ENCODE measurements at regions not wholly inside any gene's neighbourhood (a gene's known extent, or its start where the extent isn't known, plus 50 kb on each side); places are given as distances from the start of the nearest gene placed in this dataset.
"Not testable (repeated sequence)": the region's sequence is repeated elsewhere in the genome, so short reads cannot be mapped to it uniquely, and the experiment has no call there.

GRCh38 chr3:34504366-34504765 lies 705.9 kb downstream of the PDCD6IP start:
- no peak for DNase-seq (ENCODE audit: low read depth)

GRCh38 chr3:34504775-34505174 lies 706.3 kb downstream of the PDCD6IP start:
- no peak for DNase-seq (ENCODE audit: low read depth)

GRCh38 chr3:34508732-34509131 lies 710.3 kb downstream of the PDCD6IP start:
- no peak for DNase-seq (ENCODE audit: low read depth)

- DNase-seq (ENCODE audit: low read depth) = no peak
These were observed 713.5 kb downstream of the PDCD6IP start for GRCh38 chr3:34511891-34512290.

DNA sequence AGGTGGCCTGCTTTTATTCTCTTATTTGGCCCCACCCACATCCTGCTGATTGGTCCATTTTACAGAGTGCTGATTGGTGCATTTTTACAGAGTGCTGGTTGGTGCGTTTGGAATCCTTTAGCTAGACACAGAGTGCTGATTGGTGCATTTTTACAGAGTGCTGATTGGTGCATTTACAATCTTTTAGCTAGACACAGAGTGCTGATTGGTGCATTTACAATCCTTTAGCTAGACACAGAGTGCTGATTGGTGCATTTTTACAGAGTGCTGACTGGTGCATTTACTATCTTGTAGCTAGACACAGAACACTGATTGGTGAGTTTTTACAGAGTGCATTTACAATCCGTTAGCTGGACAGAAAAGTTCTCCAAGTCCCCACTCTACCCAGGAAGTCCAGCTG lies 720.6 kb downstream of the PDCD6IP start:
- not testable (repeated sequence) for DNase-seq (ENCODE audit: low read depth)

- no peak for DNase-seq (ENCODE audit: low read depth)
These were observed 732.7 kb downstream of the PDCD6IP start for GRCh38 chr3:34531156-34531555.

- no peak for DNase-seq (ENCODE audit: low read depth)
These were observed 735.0 kb downstream of the PDCD6IP start for GRCh38 chr3:34533451-34533850.

- DNase-seq (ENCODE audit: low read depth) = no peak
These were observed 735.6 kb downstream of the PDCD6IP start for GRCh38 chr3:34534013-34534412.

GRCh38 chr3:34544136-34544535 lies 745.7 kb downstream of the PDCD6IP start:
- no peak for DNase-seq (ENCODE audit: low read depth)

- no peak for DNase-seq (ENCODE audit: low read depth)
These were observed 749.0 kb downstream of the PDCD6IP start for GRCh38 chr3:34547297-34547920.

- no peak for DNase-seq (ENCODE audit: low read depth)
These were observed 768.8 kb downstream of the PDCD6IP start for GRCh38 chr3:34567266-34567665.

DNA sequence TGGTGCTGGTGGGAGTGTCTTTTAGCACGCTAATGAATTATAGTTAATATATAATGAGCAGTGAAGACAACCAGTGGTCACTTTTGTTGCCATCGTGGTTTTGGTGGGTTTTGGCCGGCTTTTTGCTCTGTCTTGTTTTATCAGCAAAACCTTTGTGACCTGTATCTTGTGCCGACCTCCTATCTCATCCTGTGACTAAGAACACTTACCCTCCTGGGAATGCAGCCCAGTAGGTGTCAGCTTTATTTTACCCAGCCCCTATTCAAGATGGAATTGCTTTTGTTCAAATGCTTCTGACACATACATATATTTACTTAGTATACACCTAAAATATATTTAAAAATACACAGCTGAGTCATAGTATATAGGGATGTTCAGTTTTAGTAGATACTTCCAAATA lies 770.3 kb downstream of the PDCD6IP start:
- DNase-seq (ENCODE audit: low read depth) = no peak

DNA sequence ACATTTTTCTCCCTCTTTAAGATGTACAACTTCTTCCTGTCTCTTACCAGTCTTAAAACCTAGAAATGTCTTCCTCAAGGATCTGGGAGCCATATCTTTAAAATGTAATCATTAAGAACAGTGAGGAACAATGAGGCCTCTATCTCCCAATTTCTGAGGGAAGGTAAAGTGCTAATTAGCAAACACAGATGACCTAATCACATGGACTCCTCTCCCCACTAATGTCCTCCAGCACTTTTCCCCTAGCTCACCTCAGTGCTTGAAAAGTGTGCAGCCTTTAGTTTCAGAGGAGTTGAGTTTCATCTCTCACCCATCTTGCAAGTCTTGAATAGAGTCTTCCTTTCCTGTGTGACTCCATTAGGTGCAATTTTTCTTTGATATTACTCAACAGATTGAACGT lies 771.0 kb downstream of the PDCD6IP start:
- DNase-seq (ENCODE audit: low read depth) = no peak

GRCh38 chr3:34570916-34571705 lies 772.7 kb downstream of the PDCD6IP start:
- DNase-seq (ENCODE audit: low read depth) = no peak

DNA sequence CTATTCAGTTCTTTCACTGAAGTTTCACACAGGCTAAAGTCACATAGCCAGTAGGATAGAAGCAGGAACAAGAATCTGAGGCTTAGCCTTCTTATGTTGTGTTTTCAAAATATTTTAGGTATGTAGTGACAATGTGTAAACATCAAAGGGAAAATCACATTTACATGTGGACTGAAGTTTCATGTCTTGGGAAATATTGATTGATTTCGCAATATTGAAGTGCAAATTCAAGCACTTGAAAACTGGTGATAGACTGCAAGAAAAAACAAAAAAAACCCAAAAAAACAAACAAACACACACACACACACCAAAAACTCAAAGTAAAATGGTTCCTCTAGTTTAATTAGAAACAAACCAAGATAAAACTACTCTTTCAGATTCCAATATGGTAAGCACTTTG lies 773.3 kb downstream of the PDCD6IP start:
- DNase-seq (ENCODE audit: low read depth) = no peak

- DNase-seq (ENCODE audit: low read depth) = no peak
These were observed 777.3 kb downstream of the PDCD6IP start for GRCh38 chr3:34575776-34576175.

DNA sequence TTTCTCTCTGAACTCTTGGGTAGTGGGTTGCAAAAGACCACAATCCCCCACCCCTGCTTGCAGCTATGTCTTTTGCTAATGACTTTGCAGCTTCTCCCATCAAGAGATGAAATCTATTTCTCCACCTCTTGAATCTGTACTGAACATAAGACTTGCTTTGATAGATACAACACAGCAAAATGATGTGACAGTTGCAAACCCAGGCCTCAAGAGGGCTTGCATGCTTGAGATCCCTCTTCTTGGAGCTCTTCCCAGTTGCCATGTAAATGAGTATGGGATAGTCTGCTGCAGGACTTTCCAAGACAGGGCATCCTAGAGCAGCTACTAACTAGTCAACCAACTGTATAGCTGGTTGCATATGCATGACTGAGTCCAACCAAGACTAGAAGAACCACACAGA lies 783.6 kb downstream of the PDCD6IP start:
- DNase-seq (ENCODE audit: low read depth) = no peak

GRCh38 chr3:34583451-34583850 lies 785.0 kb downstream of the PDCD6IP start:
- DNase-seq (ENCODE audit: low read depth) = no peak

DNA sequence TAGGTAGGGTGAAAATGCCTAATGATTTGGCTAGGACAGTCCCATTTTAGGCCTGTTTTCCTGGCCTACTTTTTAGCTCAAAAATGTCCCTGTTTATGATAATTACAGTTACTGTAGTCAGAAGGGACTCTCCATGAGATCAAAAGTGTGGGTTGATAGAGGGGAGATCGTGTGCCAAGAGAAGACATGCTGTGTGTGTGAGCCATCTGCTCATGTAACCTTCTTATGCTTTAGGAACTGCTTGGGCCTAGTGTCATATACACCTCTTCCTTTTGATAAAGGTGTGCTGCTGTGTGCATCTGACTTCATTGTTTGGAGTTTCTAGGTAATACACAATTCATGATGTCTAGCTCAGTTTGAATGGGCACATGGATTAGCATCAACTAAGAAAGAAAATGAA lies 786.5 kb downstream of the PDCD6IP start:
- DNase-seq (ENCODE audit: low read depth) = no peak

GRCh38 chr3:34599595-34599994 lies 801.2 kb downstream of the PDCD6IP start:
- no peak for DNase-seq (ENCODE audit: low read depth)

DNA sequence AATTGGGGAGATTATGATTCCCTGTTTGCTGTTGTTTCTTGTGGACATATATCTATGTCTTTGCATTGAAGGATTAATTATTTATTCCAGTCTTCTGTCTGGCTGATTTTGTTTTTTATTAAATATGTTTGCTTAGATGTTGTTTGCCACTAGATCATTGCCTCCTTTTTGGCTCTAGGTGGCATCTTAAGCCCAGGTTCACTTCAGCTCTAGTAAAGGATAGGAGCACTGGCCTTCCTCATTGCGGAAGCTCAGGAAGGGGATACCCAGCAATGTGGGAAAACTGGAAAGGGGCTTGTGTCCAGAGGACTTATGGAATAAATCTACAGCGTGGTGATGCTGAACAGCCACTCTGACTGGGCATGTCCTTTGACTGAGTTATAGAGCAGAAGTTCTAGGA lies 821.6 kb downstream of the PDCD6IP start:
- DNase-seq (ENCODE audit: low read depth) = no peak

GRCh38 chr3:34626699-34627098 lies 828.3 kb downstream of the PDCD6IP start:
- no peak for DNase-seq (ENCODE audit: low read depth)

DNA sequence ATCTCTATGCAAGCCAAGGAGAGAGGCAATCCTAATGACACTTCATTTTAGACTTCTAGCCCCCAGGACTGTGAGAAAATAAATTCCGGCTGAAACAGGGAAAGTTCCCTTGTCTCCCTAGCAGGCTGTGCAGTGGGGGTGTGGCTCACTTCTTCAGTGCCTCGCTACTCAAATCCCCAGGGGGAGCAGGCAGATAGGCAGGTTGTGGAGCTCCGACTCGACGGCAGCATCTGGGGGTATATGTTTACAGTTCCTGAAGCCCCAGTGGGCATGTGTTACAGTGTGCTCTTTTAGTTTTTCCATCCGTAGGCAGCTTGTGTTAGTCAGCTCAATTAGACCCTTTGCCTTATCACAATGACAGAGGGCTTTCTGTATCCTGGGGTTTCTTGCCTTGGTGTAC lies 836.5 kb downstream of the PDCD6IP start:
- DNase-seq (ENCODE audit: low read depth) = no peak

GRCh38 chr3:34635352-34635850 lies 837.0 kb downstream of the PDCD6IP start:
- no peak for DNase-seq (ENCODE audit: low read depth)

All from CMK (cell line).